Muscle of leg (tissue), 3 donors: ENCODE measurements at regions not wholly inside any gene's neighbourhood (a gene's known extent, or its start where the extent isn't known, plus 50 kb on each side); places are given as distances from the start of the nearest gene placed in this dataset.

Experiments used
- DNase-seq: peaks from one replicate; pipeline ENCODE4 v3.0.0; 2013
- H3K27ac ChIP-seq: one replicate; pipeline ENCODE4 v1.5.1; 2013; ENCODE audit warnings: mild to moderate bottlenecking, low read length, control low read depth
- H3K27me3 ChIP-seq: one replicate; pipeline ENCODE4 v1.6.1; 2013; ENCODE audit warnings: low read length; ENCODE audit not compliant: control insufficient read depth, insufficient read depth
- H3K36me3 ChIP-seq: one replicate; pipeline ENCODE4 v1.6.1; 2013; ENCODE audit warnings: low read length; ENCODE audit not compliant: control insufficient read depth, insufficient read depth
- H3K4me1 ChIP-seq: one replicate; pipeline ENCODE4 v1.6.1; 2013; ENCODE audit warnings: low read length; ENCODE audit not compliant: control insufficient read depth, insufficient read depth
- H3K4me3 ChIP-seq: one replicate; pipeline ENCODE4 v1.5.1; 2013; ENCODE audit warnings: low read length, control low read depth
- H3K9me3 ChIP-seq: replicated peaks from 2 replicates; pipeline ENCODE4 v1.6.1; 2013; ENCODE audit warnings: low read depth, low read length; ENCODE audit not compliant: control insufficient read depth
- WGBS: methylation state at CpG from one replicate; pipeline ENCODE4 v1.1.5; 2013; ENCODE audit warnings: missing lambda C conversion rate; ENCODE audit not compliant: insufficient coverage; 5-methylcytosine and 5-hydroxymethylcytosine counted together

DNA sequence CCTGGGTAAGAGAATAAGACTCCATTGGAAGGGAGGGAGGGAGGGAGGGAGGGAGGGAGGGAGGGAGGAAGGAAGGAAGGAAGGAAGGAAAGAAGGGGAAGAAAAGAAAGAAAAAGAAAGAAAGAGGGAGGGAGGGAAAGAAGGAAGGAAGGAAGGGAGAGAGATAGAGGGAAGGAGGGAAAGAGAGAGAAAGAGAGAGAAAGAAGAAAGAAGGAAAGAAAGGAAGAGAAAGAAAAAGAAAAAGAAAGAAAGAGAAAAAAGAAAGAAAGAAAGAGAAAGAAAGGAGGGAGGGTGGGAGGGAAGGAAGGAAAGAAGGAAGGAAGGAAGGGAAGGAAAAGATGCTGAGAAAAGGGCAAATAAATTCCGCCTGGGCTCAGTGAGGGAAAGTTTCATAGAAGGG is 74.7 kb upstream of the IFNAR2 start:
- Histone ChIP-seq H3K4me1 (no peaks in the 10 kb centered on the region), H3K27me3 (peaks cover 32% of the 10 kb centered on the region)
- WGBS, result no CpG with 5 or more reads among the region's 1 CpG

DNA sequence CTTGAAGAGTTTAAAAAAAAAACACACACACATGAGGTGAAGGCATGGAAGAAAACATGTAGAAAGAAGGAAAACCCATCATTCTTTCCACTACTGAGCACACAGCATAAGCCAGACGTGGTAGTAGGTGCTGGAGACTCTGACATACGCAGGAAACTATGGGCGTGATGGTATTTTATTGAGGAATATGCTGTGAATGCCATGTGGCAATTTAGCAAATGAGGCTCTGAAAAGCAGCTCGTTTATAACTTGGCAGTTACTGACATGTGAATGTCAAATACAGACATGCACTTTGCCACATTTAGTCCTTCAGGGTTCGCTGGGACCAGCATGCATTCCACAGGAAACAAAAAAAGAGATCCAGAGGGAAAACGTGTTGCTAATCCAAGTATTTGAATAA is 74.3 kb upstream of the IFNAR2 start:
- Histone ChIP-seq H3K9me3 (peaks cover 4% of the 10 kb centered on the region), H3K36me3 (no peaks in the 10 kb centered on the region), H3K27me3 (peaks cover 33% of the 10 kb centered on the region), H3K4me1 (no peaks in the 10 kb centered on the region), H3K4me3 (no peak overlapping the region), H3K27ac (no peak overlapping the region)
- 60% methylated on average over 1 of the region's 6 CpGs for WGBS
- peak; percentile 80 for DNase-seq

More for the DNA sequence above, 74.7 kb upstream of the IFNAR2 start:
- no peak for DNase-seq
- H3K4me3 ChIP-seq, result no peak overlapping the region
- H3K9me3 ChIP-seq, result peaks cover 4% of the 10 kb centered on the region
- H3K27ac ChIP-seq, result no peak overlapping the region
- no peaks in the 10 kb centered on the region for H3K36me3 ChIP-seq

DNA sequence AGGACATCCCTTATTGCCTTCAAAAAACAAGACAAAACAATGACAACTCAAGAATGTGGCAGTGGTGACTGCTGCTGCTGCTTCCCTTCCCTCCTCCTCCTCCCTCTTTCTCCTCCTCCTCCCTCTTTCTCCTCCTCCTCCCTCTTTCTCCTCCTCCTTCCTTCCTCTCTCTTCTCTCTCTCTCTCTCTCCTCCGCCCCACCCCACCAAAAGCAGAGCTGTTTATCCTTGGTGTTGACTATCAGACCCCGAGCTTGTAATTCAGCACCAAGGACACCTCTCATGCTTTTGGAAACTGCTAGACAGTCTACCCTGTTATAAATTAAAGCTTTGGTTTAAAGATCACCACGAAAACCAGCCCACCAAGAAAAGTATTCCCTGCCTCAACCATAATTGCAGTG is 72.4 kb upstream of the IFNAR2 start:
- Histone ChIP-seq H3K36me3 (no peaks in the 10 kb centered on the region), H3K27me3 (peaks cover 29% of the 10 kb centered on the region), H3K9me3 (peaks cover 4% of the 10 kb centered on the region), H3K4me3 (no peak overlapping the region), H3K4me1 (no peaks in the 10 kb centered on the region), H3K27ac (no peak overlapping the region)
- 13% methylated on average over 1 of the region's 3 CpGs for WGBS
- DNase-seq, result peak; percentile 39

DNA sequence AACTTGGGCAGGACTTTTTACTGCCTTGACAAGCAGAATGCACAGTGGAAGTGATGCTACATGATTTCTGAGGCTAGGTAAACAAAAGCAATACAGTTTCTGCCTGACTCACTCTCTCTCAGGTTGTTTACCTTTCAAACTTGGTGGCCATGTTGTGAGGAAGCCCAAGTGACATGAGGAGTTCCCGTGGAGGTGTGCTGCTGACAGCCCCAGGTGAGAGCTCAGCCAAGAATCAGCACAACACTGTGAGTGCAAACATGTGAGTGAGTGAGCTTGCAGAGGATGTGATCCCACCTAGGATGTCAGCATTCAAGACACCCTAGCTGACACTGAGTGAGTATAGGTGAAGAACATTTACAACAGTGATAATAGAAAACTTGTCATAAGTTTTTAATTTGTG is 71.1 kb upstream of the IFNAR2 start:
- Histone ChIP-seq H3K27ac (no peak overlapping the region), H3K9me3 (peaks cover 4% of the 10 kb centered on the region), H3K4me1 (peaks cover 7% of the 10 kb centered on the region), H3K36me3 (no peaks in the 10 kb centered on the region), H3K27me3 (peaks cover 20% of the 10 kb centered on the region), H3K4me3 (no peak overlapping the region)
- no peak for DNase-seq
- 100% methylated on average over 1 of the region's 1 CpG for WGBS

DNA sequence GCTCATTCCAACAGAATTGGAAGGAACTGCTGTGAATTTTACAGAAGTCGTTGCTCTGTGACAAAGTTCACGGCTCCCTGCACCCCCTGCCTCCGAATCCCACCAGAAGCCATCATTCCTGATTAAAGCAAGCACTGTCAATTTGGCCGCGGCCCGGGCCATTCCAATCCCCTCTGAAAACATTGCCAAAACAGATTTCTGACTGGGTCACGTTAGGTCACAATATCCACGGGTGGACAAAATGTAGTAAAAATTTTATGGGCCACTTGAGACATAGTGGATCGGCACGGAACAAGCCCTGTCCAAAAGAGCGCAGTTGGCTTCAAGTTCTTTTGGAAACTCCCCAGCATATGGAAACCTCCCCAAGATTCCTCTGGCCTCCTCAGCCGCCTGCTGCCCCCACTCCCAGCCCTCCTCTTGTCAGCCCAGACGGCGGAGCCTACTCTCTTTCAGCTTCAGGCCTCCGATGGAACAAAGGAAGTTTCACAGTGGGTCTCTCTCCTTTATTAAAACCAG is 67.2 kb upstream of the IFNAR2 start:
- H3K36me3 ChIP-seq, result no peaks in the 10 kb centered on the region
- H3K4me3 ChIP-seq, result no peak overlapping the region
- H3K27me3 ChIP-seq, result peaks cover 23% of the 10 kb centered on the region
- peaks cover 7% of the 10 kb centered on the region for H3K4me1 ChIP-seq
- peaks cover 4% of the 10 kb centered on the region for H3K9me3 ChIP-seq
- WGBS, result 0% methylated on average over 10 of the region's 15 CpGs
- peak; percentile 90 for DNase-seq
- peak overlapping the region; percentile 13 for H3K27ac ChIP-seq

DNA sequence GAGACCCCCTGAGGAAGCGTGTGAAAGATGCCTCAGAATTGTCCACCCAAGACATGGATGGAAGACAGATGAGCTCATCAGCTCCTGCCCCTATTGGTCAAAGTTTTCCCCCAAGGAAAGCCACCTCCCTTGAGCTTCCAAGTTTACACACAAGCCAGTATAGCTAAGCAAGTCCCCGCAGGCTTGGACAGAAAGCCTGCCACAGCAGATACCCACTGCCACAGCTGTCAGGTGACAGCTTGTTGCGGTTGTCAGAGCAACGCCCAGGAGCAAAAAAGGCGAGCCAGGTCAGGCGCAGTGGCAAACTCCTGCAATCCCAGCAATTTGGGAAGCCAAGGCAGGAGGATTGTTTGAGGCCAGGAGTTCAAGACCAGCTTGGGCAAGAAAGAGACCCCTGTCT is 60.9 kb upstream of the IFNAR2 start:
- no peaks in the 10 kb centered on the region for H3K36me3 ChIP-seq
- H3K4me1 ChIP-seq, result no peaks in the 10 kb centered on the region
- peaks cover 3% of the 10 kb centered on the region for H3K9me3 ChIP-seq
- no peak overlapping the region for H3K27ac ChIP-seq
- peaks cover 44% of the 10 kb centered on the region for H3K27me3 ChIP-seq
- H3K4me3 ChIP-seq, result no peak overlapping the region
- 87% methylated on average over 5 of the region's 6 CpGs for WGBS
- no peak for DNase-seq

DNA sequence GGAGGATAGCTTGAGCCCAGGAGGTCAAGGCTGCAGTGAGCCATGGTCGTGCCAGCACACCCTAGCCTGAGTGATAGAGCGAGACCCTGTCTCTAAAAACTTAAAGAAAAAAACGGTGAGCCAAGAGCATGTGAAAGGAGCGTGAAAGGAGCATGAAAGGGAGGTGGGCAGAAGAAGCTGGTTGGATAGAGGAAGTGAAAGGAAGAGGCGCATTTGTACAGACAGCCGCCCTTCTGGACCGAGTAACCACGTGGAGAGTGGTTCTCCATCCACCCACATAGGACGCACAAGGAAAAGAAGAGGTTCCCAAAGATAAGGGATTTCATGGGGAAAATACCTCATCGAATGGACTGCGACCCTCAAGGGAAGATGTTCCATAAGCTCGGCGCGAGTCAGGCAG is 60.4 kb upstream of the IFNAR2 start:
- peaks cover 45% of the 10 kb centered on the region for H3K27me3 ChIP-seq
- H3K9me3 ChIP-seq, result peaks cover 3% of the 10 kb centered on the region
- no peak overlapping the region for H3K4me3 ChIP-seq
- no peak overlapping the region for H3K27ac ChIP-seq
- no peaks in the 10 kb centered on the region for H3K36me3 ChIP-seq
- no peaks in the 10 kb centered on the region for H3K4me1 ChIP-seq
- 80% methylated on average over 13 of the region's 14 CpGs for WGBS
- no peak for DNase-seq

DNA sequence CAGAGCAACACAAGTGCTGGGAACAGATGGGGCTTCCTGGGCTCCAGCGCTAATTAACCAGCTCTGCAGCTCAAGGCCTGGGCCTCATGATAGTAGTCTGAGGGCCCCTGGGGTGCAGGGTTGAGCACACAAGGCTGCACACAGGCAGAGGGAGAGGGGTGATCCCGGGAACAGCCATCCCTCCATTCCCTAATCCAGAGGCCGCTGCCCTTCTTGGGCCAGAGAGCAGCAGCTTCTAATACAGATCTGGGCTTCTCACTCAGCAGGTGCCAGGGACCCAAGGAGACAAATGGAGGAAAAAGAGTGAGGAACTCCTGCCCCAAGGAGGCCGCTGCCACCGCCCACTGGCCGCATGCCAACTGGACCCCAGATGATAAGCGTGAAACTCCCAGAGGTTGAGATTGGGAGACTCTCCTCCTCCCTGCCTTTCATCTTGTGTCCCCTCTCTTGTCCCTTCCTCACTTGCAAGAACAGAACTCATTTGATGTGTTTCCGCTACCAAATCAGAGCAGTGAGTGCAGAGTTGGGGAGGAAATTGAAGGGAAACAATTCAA is 58.0 kb upstream of the IFNAR2 start:
- no peak for DNase-seq
- Histone ChIP-seq H3K36me3 (no peaks in the 10 kb centered on the region), H3K27me3 (peaks cover 37% of the 10 kb centered on the region), H3K4me3 (no peak overlapping the region), H3K9me3 (peaks cover 3% of the 10 kb centered on the region), H3K4me1 (no peaks in the 10 kb centered on the region), H3K27ac (no peak overlapping the region)
- WGBS, result 73% methylated on average over 2 of the region's 8 CpGs

DNA sequence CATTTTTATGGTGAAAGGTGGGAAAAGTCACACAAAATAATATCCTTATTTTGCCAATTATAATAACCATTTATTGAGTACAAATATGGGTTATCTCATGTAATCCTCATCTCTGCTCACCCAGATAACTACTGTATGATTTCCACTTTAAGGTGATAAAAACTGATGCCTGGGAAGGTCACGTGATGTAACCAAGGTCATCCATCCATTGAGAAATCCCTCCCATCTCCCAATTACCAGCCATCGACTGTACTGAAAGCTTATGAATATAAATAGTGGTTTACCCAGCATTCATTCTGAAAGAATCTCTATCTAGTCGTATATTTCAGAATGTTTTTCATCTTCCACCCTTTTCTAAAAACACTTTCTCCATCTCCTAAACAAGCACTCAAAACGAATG is 55.0 kb upstream of the IFNAR2 start:
- Histone ChIP-seq H3K27ac (no peak overlapping the region), H3K36me3 (no peaks in the 10 kb centered on the region), H3K4me1 (no peaks in the 10 kb centered on the region), H3K9me3 (no peaks in the 10 kb centered on the region), H3K27me3 (peaks cover 25% of the 10 kb centered on the region), H3K4me3 (no peak overlapping the region)
- no peak for DNase-seq
- WGBS, result 50% methylated on average over 1 of the region's 4 CpGs
